Limb (tissue), 2 donors: ENCODE measurements at regions not wholly inside any gene's neighbourhood (a gene's known extent, or its start where the extent isn't known, plus 50 kb on each side); places are given as distances from the start of the nearest gene placed in this dataset.

Experiments
- DNase-seq, 2 donors: peaks; one replicate each; pipeline ENCODE4 v3.0.0-alpha.2; 2016; ENCODE audit errors: extremely low spot score in 2 of 2

DNA sequence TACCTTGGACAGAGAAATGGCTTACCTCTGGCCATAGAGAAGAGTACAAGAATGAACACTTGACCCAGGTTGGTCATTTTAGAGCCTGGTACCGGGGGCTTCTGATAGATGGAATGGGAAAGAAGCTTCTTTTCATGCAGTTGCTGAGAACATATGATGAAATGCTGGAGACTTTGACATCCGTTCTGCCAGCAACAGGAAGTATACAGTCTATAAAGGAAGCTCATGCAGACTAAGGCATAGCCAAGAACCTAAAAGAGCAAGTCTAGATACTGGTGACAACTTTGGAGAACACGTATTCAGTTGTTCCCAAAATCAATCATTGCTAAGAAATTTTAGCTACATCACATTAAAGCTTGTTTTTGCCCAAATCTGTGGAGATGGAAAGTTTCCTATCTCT lies 894.6 kb downstream of the METTL15 start:
- DNase-seq, result no peak

- no peak for DNase-seq
These were observed 891.4 kb downstream of the METTL15 start for GRCh38 chr11:28999620-29000019.

DNA sequence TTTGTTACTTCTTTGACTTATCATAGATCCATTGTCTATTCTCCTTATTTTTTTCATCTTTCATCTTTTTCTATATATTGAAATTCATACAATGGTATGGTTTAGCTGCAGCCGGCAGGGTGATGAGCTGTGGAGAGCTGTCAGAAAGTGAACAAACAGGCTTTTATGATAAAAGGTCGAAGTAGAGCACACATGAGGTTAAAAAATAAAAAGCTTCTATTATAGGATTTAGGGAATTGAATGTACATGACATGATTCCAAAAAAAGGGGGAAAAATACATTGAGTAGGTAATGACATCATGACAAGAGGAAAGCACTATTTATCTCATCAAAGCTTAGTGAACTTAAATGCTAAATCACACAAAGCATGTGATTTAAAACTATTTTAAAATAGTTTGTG lies 884.8 kb downstream of the METTL15 start:
- DNase-seq, result no peak

- no peak for DNase-seq
These were observed 876.0 kb downstream of the METTL15 start for GRCh38 chr11:28984231-28984630.

- no peak for DNase-seq
These were observed 875.6 kb downstream of the METTL15 start for GRCh38 chr11:28983780-28984179.

DNA sequence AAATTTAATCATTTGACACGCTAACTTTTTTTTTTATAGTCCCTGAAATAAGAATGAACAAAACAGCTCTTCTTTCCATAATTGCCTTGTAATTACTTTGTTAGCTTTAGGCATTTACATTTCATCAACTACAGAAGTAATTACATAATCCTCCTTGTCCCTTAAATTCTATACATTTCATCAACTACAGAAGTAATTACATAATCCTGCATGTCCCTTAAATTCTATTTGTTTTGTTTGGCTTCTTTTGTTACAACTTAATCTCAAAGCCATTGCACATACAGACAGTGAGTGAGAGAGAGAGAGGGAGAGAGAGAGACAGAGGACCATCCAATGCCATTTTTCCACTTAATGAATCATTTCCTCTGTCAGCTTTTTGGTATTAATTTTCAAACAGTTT lies 873.2 kb downstream of the METTL15 start:
- DNase-seq, result no peak

DNA sequence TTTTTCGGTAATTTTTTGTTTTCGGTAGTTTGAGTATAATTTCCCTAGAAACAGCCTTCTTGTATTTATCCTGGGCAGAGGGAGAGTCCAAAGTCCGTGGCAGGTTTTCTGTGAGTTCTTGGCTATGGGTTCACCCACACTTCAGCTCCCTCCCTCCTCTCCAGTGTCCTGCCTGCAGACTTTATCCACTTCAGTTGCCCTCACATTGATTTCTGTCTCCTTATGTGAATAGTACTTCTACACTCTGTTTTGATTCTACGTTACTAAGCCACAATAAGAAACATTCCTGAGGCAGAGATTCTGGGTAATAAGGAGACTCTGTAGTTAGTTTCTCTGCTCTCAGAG lies 868.6 kb downstream of the METTL15 start:
- DNase-seq, result no peak

- no peak for DNase-seq
These were observed 868.0 kb downstream of the METTL15 start for GRCh38 chr11:28976012-28976800.

GRCh38 chr11:28969832-28970231 lies 861.6 kb downstream of the METTL15 start:
- DNase-seq, result no peak

DNA sequence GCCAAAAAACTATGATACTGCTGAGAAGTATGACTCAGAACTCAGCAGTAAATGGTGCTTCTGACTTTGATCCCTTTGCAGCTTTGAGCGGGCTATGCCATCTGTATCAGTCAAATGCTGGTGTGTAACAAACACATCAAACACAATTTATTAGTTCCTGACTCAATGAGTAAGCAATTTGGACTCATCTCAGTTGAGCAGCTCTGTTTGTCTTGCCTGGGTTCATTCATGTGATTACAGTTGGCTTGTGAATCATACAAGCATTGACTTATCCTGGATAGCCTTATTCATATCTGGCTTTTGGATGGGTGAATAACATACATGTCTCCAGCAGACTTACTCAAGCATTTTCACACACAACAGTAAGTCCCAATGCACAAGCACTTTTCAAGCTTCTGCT lies 858.8 kb downstream of the METTL15 start:
- no peak for DNase-seq

DNA sequence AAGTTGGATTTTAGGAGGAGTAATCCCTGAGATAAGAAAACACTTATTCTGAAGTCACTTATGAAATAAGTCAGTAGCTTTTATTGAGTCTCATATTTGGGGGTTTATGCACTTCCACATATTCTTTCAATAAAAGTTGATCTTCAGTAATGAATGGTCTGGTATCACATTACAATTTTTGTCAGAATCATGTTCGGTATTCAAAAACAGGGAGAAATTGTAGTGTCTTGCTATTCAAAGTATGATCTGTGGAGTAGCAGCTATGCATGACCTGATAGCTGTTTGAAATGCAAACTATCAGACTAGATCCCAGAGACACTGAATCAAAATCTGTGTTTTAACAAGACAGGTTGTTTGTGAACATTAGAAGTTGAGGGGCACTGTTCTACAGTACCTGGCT lies 857.6 kb downstream of the METTL15 start:
- no peak for DNase-seq

GRCh38 chr11:28964811-28965210 lies 856.6 kb downstream of the METTL15 start:
- no peak for DNase-seq

- no peak for DNase-seq
These were observed 855.0 kb downstream of the METTL15 start for GRCh38 chr11:28963187-28963586.

DNA sequence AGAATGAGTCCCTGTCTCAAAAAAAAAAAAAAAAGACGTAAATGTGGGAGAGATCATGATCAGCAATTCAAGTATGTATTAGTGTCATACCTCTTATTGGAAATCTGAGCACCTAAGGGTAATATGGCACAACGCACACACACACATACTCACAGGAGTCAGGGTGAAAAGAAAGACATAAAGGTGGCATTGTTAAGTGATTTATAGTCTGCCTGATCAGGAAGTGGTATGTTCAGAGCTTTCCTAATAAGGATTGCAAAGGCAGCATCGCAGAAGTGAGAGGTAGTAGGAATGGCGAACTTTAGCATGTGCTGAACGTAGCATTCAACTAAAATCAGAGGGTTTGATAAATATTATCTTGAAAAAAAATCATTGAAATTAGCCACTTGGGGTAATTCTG lies 854.3 kb downstream of the METTL15 start:
- no peak for DNase-seq

DNA sequence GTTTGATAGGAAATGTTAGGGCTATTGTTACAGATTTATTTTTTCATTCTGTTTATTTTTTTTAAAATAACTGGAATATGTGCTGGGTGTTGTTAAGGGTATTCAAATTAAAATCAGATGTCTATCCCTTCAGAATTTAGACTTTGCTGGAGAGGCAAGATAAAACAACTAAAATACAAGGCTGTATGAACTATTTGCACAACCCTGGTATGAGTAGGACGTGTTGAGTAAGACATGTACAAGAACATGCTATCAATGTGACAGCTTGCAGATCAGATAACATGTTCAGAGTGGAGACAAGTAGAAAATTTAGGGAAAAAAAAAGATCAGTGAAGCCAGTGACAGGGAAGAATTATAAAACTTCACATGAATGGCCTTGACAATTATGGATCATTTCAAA lies 853.5 kb downstream of the METTL15 start:
- no peak for DNase-seq

DNA sequence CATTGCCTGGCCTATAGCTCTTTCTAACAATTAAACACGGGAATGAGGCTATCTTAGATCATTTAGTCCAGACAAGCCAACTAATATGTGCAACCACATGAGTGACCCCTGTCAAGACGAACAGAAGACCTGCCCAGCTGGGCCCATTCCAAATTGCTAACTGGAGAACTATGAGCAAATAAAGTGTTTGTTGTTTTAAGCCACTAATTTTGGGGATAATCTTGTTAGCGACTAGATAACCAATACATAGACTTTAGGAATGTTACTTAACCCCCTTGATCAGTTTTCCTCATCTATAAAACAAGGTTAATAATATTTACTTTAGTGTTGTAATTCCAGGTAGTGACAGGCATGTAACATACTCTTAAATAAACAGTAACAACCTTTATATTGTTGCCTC lies 848.3 kb downstream of the METTL15 start:
- DNase-seq, result no peak

DNA sequence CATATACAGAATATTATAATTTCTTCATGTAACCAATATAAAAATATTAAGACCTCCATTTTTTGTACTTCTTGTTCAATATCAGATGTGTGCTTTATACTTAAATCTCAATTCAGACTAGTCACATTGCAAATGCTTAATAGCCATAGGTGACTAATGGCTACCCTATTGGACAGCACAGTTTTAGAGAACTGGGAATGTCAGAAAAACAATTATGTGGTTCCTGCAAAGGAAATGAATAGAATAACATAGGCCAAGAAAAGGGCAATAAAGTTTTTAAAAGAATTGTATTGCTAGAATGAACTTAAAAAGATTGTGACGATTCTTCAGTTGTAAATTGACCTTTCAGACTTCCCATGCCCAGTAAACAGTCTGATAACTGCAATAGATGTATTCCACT lies 843.0 kb downstream of the METTL15 start:
- no peak for DNase-seq

DNA sequence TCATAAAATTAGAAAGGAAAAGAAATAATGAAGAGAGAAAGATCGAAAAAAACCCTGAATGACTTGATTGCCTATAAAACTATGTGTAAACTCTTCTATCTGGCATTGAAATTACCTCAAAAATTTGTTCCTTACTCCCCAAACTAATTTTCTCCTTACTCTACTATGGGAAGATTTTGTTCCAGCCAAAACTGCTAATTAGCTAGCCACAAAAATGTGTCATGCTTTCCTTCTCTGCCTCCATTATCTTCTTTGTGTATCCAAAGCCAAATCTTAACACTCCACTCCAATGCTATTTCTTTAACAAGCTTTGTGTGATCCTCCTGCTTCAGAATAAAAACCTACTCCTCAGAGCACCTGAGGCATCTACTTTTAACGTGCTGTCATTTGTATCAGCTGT lies 831.2 kb downstream of the METTL15 start:
- no peak for DNase-seq

DNA sequence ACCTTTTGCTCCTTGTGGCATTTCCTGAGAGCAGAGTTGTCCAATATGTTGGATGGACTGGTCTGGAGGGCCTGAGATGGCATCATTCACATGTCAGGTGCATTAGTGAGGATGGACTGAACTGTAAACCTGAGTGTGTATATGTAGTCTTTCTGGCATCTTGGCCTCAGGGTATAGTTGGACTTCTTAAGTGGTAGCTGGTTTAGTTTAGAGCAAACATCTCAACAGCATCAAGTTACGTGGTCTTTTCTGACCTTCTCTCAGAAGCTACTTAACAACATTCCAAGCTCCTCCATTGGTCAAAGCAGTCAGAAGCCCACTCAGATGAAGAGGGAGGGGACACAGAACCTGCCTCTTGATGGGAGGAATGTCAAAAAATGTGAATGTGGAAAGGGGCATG lies 829.9 kb downstream of the METTL15 start:
- no peak for DNase-seq

DNA sequence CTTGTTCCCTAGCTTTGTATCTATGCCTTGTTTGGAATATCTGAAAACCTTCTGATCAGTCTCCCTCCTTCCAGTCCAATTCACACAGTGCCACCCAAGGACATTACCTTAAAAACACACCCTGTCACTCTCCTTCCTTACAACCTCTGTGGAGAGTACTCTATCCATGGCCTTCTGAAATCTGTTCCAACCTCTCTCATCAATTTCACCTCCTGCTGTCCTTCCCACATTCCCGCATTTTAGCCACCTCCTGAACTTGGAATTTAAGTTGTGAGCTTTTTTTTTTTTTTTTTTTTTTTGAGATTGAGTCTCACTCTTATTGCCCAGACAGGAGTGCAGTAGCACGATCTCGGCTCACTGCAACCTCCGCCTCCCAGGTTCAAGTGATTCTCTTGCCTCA lies 824.8 kb downstream of the METTL15 start:
- no peak for DNase-seq

GRCh38 chr11:28924004-28924403 lies 815.8 kb downstream of the METTL15 start:
- DNase-seq, result no peak

GRCh38 chr11:28922386-28922981 lies 814.3 kb downstream of the METTL15 start:
- DNase-seq, result no peak

GRCh38 chr11:28919194-28919593 lies 811.0 kb downstream of the METTL15 start:
- DNase-seq, result no peak

DNA sequence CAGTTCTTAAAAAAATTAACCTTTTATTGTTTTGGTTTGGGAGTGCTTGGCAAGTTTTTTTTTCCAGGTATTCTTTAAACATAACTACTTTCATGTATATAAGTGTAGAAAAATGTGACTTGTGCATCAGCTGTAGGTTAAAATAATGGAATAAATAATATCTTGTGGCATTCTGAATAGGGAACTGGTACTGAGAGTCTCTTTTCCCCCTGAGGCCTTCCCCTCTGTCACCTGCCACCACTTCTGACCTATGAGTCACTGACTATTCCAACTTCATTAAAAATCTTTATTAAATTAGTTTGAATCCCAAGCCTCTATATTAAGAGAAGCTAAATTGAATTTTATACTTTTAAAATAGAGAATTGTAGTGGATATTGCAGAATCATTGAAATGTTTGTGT lies 805.7 kb downstream of the METTL15 start:
- DNase-seq, result no peak
